ENCODE measurements at regions not wholly inside any gene's neighbourhood (a gene's known extent, or its start where the extent isn't known, plus 50 kb on each side); places are given as distances from the start of the nearest gene placed in this dataset.
"Not testable (repeated sequence)": the region's sequence is repeated elsewhere in the genome, so short reads cannot be mapped to it uniquely, and the experiment has no call there.

DNA sequence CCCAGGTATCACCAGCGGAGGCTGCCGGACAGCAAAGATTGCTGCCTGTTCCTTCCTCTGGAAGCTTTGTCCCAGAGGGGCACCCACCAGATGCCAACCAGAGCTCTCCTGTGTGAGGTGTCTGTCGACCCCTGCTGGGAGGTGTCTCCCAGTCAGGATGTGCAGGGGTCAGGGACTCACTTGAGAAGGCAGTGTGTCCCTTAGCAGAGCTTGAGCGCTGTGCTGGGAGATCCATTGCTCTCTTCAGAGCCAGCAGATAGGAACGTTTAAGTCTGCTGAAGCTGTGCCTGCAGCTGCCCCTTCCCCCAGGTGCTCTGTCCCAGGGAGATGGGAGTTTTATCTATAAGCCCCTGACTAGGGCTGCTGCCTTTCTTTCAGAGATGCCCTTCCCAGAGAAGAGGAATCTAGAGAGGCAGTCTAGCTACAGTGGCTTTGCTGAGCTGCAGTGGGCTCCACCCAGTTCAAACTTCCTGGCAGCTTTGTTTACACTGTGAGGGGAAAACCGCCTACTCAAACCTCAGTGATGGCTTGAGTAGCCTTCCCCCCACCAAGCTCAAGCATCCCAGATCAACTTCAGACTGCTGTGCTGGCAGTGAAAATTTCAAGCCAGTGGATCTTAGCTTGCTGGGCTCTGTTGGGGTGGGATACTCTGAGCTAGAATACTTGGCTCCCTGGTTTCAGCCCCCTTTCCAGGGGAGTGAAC, 253.7 kb downstream of the SPATA31A6 start:
- not testable (repeated sequence) for DNase-seq

GRCh38 chr9:42442680-42443079, 259.2 kb downstream of the SPATA31A6 start:
- DNase-seq, result not testable (repeated sequence)

GRCh38 chr9:42443414-42443813, 260.0 kb downstream of the SPATA31A6 start:
- DNase-seq, result not testable (repeated sequence)

GRCh38 chr9:42461436-42461835, 278.0 kb downstream of the SPATA31A6 start:
- not testable (repeated sequence) for DNase-seq

DNA sequence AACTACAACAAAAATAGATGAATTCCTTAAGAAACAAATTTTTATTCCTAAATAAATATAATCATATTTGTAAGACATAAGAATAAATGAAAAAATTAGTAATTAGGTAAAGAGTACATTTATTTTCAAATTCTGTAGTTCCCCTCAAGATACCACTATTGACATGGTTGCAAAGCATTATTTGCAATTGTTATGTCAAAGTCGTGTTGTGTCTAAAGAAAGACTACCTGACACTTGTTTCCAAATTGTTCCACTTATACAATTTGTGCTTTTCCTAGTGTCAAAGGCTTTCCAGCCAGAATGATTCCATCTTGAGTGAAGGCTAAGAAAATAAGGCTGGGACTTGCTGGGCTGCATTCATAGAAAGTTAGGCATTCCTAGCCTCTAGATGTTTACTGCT, 278.4 kb downstream of the SPATA31A6 start:
- DNase-seq, result not testable (repeated sequence)

- DNase-seq, result not testable (repeated sequence)
Observed at GRCh38 chr9:42463981-42464380, 280.5 kb downstream of the SPATA31A6 start.

DNA sequence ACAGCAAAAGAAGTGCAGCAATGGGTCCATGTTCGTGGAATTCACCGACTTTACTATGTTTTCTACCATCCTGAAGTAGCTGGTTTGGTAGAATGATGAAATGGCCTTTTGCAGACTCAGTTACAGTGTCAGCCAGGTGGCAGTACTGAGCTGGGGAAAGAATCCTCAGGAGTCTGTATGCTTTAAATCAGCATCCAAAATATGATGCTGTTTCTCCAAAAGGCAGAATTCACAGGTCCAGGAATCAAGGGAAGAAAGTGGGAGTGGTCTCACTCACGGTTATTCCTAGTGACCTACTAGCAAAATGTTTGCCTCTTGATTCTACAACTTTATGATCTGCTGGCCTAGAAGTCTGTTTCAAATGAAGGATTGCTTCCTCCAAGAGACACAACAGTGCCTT, 287.1 kb downstream of the SPATA31A6 start:
- not testable (repeated sequence) for DNase-seq

- DNase-seq, result not testable (repeated sequence)
Observed at GRCh38 chr9:42490989-42491388, 307.5 kb downstream of the SPATA31A6 start.

GRCh38 chr9:42502620-42503264, 319.3 kb downstream of the SPATA31A6 start:
- peak; percentile 2 for DNase-seq

GRCh38 chr9:42508111-42508510, 324.7 kb downstream of the SPATA31A6 start:
- not testable (repeated sequence) for DNase-seq

GRCh38 chr9:42513535-42513934, 330.1 kb downstream of the SPATA31A6 start:
- DNase-seq, result not testable (repeated sequence)

DNA sequence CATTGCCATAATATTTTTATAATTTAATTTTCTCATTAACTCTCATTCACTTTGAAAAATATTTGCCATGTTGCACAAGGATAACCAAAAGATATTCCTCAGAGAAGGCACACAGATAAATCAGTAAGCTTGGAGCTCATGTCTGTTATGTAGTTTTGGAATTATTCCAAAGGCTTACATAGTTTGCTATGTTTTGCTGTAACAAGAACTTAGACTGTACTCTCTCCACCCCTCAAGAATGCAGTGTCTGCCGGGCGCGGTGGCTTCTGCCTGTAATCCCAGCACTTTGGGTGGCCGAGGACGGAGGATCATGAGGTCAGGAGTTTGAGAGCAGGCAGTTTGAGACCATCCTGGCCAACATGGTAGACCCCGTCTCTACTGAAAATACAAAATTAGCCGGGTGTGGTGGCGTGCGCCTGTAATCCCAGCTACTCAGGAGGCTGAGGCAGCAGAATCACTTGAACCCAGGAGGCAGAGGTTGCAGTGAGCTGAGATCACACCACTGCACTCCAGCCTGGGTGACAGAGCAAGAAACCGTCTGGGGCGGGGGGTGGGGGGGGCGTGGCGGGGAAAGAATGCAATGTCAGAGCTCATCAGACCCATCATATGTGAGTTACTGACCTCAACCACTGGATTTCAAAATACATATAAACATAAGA, 351.0 kb downstream of the SPATA31A6 start:
- not testable (repeated sequence) for DNase-seq

GRCh38 chr9:42534984-42535325, 351.5 kb downstream of the SPATA31A6 start:
- DNase-seq, result not testable (repeated sequence)

- not testable (repeated sequence) for DNase-seq
Observed at GRCh38 chr9:42550789-42551357, 367.4 kb downstream of the SPATA31A6 start.

DNA sequence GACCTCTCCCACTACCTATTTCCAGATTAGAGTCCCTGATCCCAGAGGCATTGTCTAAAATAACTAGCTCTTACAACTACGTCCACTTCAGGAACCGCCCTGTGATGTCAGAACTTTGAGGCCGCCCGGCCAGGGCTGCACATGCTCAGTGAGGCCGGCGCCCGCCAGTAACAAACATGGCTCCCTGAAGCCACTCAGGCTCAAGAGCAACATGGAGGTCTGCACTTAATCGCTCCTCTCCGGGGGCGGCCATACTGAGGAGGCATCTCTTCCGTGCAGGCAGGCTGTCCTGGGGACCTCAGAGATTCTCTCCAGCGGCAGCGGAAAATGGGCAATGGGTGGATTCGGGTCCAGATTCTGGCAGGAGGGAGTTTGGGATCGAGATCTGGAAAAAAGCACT, 385.1 kb downstream of the SPATA31A6 start:
- DNase-seq, result not testable (repeated sequence)

DNA sequence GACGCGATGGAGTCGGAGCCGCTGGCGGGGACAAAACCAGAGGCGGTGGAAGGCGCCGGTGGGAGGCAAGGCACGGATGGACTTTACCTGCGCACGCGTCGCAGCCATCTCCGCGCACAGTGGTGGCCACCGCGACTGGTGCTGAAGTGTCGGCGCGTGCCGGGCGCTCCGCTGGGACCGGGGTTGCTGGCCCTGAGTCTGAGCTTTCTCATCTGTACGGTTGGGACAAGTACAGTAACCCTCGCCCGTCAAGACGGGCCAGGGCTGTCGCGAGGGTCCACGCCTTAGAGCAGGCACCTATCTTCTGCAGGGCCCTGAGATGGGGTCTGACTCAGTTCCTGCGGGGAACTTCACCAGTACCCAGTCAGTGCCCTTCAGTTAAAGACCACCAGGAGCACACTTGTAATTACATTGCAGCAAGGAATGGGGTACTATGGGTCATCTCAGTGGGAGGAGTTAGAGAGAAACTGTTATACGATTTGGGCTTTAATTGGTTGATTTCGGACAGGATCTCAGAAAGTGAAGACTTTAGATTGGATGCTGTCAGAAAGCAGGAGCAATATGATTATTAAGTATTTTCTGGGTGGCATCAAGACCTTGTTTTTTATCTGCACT, 385.6 kb downstream of the SPATA31A6 start:
- not testable (repeated sequence) for DNase-seq

DNA sequence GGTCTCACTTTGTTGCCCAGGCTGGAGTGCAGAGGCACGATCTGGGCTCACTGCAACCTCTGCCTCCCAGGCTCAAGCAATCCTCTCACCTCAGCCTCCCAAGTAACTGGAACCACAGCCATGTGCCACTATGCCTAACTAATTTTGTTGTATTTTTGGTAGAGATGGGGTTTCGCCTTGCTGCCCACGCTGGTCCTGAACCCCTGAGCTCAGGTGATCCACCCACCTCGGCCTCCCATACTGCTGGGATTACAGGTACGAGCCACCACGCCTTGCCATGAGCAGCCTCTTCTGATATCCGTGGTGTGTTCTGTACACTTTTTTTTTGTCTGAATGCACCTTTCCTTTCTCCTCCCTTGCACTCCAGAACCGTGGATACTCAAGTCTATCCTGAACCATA, 394.4 kb downstream of the SPATA31A6 start:
- not testable (repeated sequence) for DNase-seq
